H9 (cell line): ENCODE measurements at regions not wholly inside any gene's neighbourhood (a gene's known extent, or its start where the extent isn't known, plus 50 kb on each side); places are given as distances from the start of the nearest gene placed in this dataset.

Experiments
- DNase-seq: peaks from one replicate; pipeline ENCODE4 v3.0.0-alpha.2; 2017
- H2AFZ ChIP-seq: one replicate; pipeline ENCODE4 v1.6.1; 2013; ENCODE audit warnings: mild to moderate bottlenecking, low read length, control low read depth, moderate library complexity
- H2AK5ac ChIP-seq: 2 replicates; pipeline ENCODE4 v1.6.1; 2013; ENCODE audit warnings: low read length, control low read depth, mixed read lengths; ENCODE audit not compliant: insufficient read length
- H2BK120ac ChIP-seq: one replicate; pipeline ENCODE4 v1.6.1; 2013; ENCODE audit warnings: low read depth, mild to moderate bottlenecking, low read length, control low read depth, inconsistent platforms; ENCODE audit not compliant: poor library complexity, severe bottlenecking
- H2BK12ac ChIP-seq: 2 replicates; pipeline ENCODE4 v1.6.1; 2013; ENCODE audit warnings: low read length, control low read depth, mixed read lengths, low read depth; ENCODE audit not compliant: insufficient read length
- H2BK15ac ChIP-seq: 2 replicates; pipeline ENCODE4 v1.6.1; 2013; ENCODE audit warnings: low read depth, low read length, control low read depth
- H2BK20ac ChIP-seq: one replicate; pipeline ENCODE4 v1.6.1; 2013; ENCODE audit warnings: low read depth, mild to moderate bottlenecking, low read length, control low read depth, inconsistent platforms; ENCODE audit not compliant: poor library complexity, severe bottlenecking
- H2BK5ac ChIP-seq: 2 replicates; pipeline ENCODE4 v1.6.1; 2013; ENCODE audit warnings: low read length, control low read depth, mixed read lengths; ENCODE audit not compliant: insufficient read length
- H3K14ac ChIP-seq: 2 replicates; pipeline ENCODE4 v1.6.1; 2013; ENCODE audit warnings: low read length, control low read depth; ENCODE audit not compliant: insufficient read depth
- H3K18ac ChIP-seq: 2 replicates; pipeline ENCODE4 v1.6.1; 2013; ENCODE audit warnings: low read depth, mild to moderate bottlenecking, mixed read lengths, low read length, control low read depth; ENCODE audit not compliant: insufficient read length
- H3K23ac ChIP-seq: 2 replicates; pipeline ENCODE4 v1.6.1; 2013; ENCODE audit warnings: low read length, control low read depth, mixed read lengths, low read depth; ENCODE audit not compliant: insufficient read length
- H3K23me2 ChIP-seq: 2 replicates; pipeline ENCODE4 v1.6.1; 2013; ENCODE audit warnings: low read depth, mild to moderate bottlenecking, mixed read lengths, low read length, control low read depth; ENCODE audit not compliant: insufficient read length, poor library complexity, severe bottlenecking
- H3K27ac ChIP-seq: 2 replicates; pipeline ENCODE4 v1.5.1; 2013; ENCODE audit warnings: low read length, control low read depth, mixed read lengths, low read depth; ENCODE audit not compliant: insufficient read length
- H3K27me3 ChIP-seq: 2 replicates; pipeline ENCODE4 v1.6.1; 2013; ENCODE audit warnings: low read length, control low read depth, inconsistent platforms; ENCODE audit not compliant: insufficient read depth
- H3K4ac ChIP-seq: 2 replicates; pipeline ENCODE4 v1.6.1; 2013; ENCODE audit warnings: low read depth, mild to moderate bottlenecking, control low read depth, inconsistent platforms, low read length, moderate library complexity
- H3K4me1 ChIP-seq: 2 replicates; pipeline ENCODE4 v1.6.1; 2013; ENCODE audit warnings: low read length, control low read depth, inconsistent platforms; ENCODE audit not compliant: insufficient read depth
- H3K4me2 ChIP-seq: 2 replicates; pipeline ENCODE4 v1.6.1; 2013; ENCODE audit warnings: low read length, control low read depth, mixed read lengths; ENCODE audit not compliant: insufficient read length, insufficient read depth
- H3K56ac ChIP-seq: 2 replicates; pipeline ENCODE4 v1.6.1; 2013; ENCODE audit warnings: low read depth, mild to moderate bottlenecking, mixed read lengths, low read length, control low read depth; ENCODE audit not compliant: insufficient read length
- H3K79me1 ChIP-seq: 2 replicates; pipeline ENCODE4 v1.6.1; 2013; ENCODE audit warnings: low read depth, mild to moderate bottlenecking, moderate library complexity, low read length, control low read depth, inconsistent platforms; ENCODE audit not compliant: insufficient read depth, poor library complexity, severe bottlenecking
- H3K79me2 ChIP-seq: 2 replicates; pipeline ENCODE4 v1.6.1; 2013; ENCODE audit warnings: low read length, control low read depth, inconsistent platforms; ENCODE audit not compliant: insufficient read depth
- H3K9ac ChIP-seq: 2 replicates; pipeline ENCODE4 v1.6.1; 2013; ENCODE audit warnings: low read length, control low read depth, mixed read lengths; ENCODE audit not compliant: insufficient read length; ENCODE audit errors: extremely low read depth
- H3K9me3 ChIP-seq: one replicate; pipeline ENCODE4 v1.6.1; 2013; ENCODE audit warnings: low read depth, low read length, inconsistent platforms; ENCODE audit not compliant: control insufficient read depth
- H3T11ph ChIP-seq: one replicate; pipeline ENCODE4 v1.6.1; 2013; ENCODE audit warnings: mild to moderate bottlenecking, low read length, control low read depth, inconsistent platforms
- H4K20me1 ChIP-seq: one replicate; pipeline ENCODE4 v1.6.1; 2013; ENCODE audit not compliant: control insufficient read depth, insufficient read length, insufficient read depth
- H4K5ac ChIP-seq: 2 replicates; pipeline ENCODE4 v1.6.1; 2013; ENCODE audit warnings: low read depth, mild to moderate bottlenecking, mixed read lengths, low read length, control low read depth; ENCODE audit not compliant: insufficient read length
- H4K8ac ChIP-seq: replicated peaks from 2 replicates; pipeline ENCODE4 v1.6.1; 2013; ENCODE audit warnings: low read length, control low read depth, mixed read lengths, low read depth; ENCODE audit not compliant: insufficient read length
- H4K91ac ChIP-seq: 2 replicates; pipeline ENCODE4 v1.6.1; 2013; ENCODE audit warnings: low read depth, mild to moderate bottlenecking, moderate library complexity, mixed read lengths, low read length, control low read depth; ENCODE audit not compliant: insufficient read length
- H3K27ac Mint-ChIP-seq, 3 experiments: 2 replicates in 2 of 3; 3 replicates in 1 of 3; pipeline ENCODE4 v1.8.0; 2020 to 2021; ENCODE audit warnings: mixed read lengths in 3 of 3, mild to moderate bottlenecking in 1 of 3, moderate library complexity in 1 of 3
- H3K27me3 Mint-ChIP-seq: 2 replicates; pipeline ENCODE4 v1.8.0; 2021; ENCODE audit warnings: low read depth, mild to moderate bottlenecking, moderate library complexity, mixed read lengths
- H3K36me3 Mint-ChIP-seq, 3 experiments: 2 replicates in 2 of 3; 3 replicates in 1 of 3; pipeline ENCODE4 v1.8.0; 2020 to 2021; ENCODE audit warnings: low read depth in 3 of 3, mixed read lengths in 3 of 3; ENCODE audit not compliant: insufficient read depth in 1 of 3
- H3K4me1 Mint-ChIP-seq, 2 experiments: 2 replicates each; pipeline ENCODE4 v1.8.0; 2020; ENCODE audit warnings: mixed read lengths in 2 of 2
- H3K4me3 Mint-ChIP-seq, 2 experiments: 2 replicates in 1 of 2; 3 replicates in 1 of 2; pipeline ENCODE4 v1.8.0; 2020 to 2021; ENCODE audit warnings: mild to moderate bottlenecking in 2 of 2, mixed read lengths in 2 of 2, moderate library complexity in 1 of 2
- H3K9me3 Mint-ChIP-seq, 2 experiments: 2 replicates in 1 of 2; 3 replicates in 1 of 2; pipeline ENCODE4 v1.8.0; 2020; ENCODE audit warnings: mild to moderate bottlenecking in 2 of 2, mixed read lengths in 2 of 2, moderate library complexity in 1 of 2
- WGBS: extraction: QIAGEN DNeasy Blood & Tissue Kit; methylation state at CpG from one replicate; pipeline ENCODE4 v1.1.7; 2013; ENCODE audit warnings: missing lambda C conversion rate, low lambda C conversion rate, mixed read lengths; ENCODE audit not compliant: insufficient read length; ENCODE audit errors: extremely low coverage; 5-methylcytosine and 5-hydroxymethylcytosine counted together
- TF ChIP-seq, protein P1 (sequence below): fragments of 200-600 bp; sonication (generic); conservative IDR thresholded peaks from 3 replicates; pipeline ENCODE4 v1.8.0; 2021; ENCODE audit warnings: antibody characterized with exemption, mild to moderate bottlenecking

DNA sequence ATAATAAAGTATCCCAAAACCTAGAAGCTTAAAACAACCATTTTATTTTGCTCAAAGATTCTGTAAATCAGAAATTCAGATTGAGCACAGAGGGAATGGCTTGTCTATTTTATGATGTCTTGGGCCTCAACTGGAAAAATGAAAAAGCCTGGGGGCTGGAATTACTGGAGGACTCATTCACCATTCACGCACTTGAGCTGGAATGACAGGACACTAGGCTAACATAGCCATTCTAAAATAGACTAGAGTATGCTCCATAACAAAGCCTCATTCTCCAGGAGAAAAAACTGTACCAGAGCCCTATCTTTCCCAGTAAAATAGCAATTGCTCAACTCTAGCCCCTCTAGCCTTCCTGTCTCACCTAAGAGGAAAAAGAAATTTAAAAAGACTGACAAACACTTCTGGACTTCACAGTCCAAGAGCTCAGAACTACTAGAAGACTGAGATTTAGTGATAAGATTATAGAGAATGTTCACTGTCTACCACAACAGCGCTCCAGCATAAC is 145.4 kb upstream of the BTBD3 start:
- H2AFZ ChIP-seq, result no peak overlapping the region
- H4K8ac ChIP-seq, result no peak overlapping the region
- no peak overlapping the region for H3K27ac ChIP-seq
- H2BK15ac ChIP-seq, result no peak overlapping the region
- H3K23me2 ChIP-seq, result no peaks in the 10 kb centered on the region
- H4K91ac ChIP-seq, result no peak overlapping the region
- H3K4ac ChIP-seq, result no peak overlapping the region
- no peak overlapping the region for H2BK20ac ChIP-seq
- no peak overlapping the region for H3K23ac ChIP-seq
- H4K5ac ChIP-seq, result no peak overlapping the region
- H3K27me3 Mint-ChIP-seq, result peaks cover 4% of the 10 kb centered on the region
- H3K27me3 ChIP-seq, result no peaks in the 10 kb centered on the region; the same call in 1 of the 2 replicates
- H3K36me3 Mint-ChIP-seq, result no peaks in the 10 kb centered on the region; a peak in 1 of 7 replicates
- no peak overlapping the region for H3K4me3 Mint-ChIP-seq
- no peak overlapping the region for H2BK5ac ChIP-seq
- TF ChIP-seq, protein P1, sequence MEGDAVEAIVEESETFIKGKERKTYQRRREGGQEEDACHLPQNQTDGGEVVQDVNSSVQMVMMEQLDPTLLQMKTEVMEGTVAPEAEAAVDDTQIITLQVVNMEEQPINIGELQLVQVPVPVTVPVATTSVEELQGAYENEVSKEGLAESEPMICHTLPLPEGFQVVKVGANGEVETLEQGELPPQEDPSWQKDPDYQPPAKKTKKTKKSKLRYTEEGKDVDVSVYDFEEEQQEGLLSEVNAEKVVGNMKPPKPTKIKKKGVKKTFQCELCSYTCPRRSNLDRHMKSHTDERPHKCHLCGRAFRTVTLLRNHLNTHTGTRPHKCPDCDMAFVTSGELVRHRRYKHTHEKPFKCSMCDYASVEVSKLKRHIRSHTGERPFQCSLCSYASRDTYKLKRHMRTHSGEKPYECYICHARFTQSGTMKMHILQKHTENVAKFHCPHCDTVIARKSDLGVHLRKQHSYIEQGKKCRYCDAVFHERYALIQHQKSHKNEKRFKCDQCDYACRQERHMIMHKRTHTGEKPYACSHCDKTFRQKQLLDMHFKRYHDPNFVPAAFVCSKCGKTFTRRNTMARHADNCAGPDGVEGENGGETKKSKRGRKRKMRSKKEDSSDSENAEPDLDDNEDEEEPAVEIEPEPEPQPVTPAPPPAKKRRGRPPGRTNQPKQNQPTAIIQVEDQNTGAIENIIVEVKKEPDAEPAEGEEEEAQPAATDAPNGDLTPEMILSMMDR, result no peak
- no peaks in the 10 kb centered on the region for H3K79me1 ChIP-seq
- H3K4me1 ChIP-seq, result no peaks in the 10 kb centered on the region
- no peak overlapping the region for H3K9ac ChIP-seq
- H2BK12ac ChIP-seq, result no peak overlapping the region
- H3K4me2 ChIP-seq, result no peak overlapping the region
- no peaks in the 10 kb centered on the region for H4K20me1 ChIP-seq
- H3K9me3 Mint-ChIP-seq, result peaks cover 0 to 3% of the 10 kb centered on the region in 2 experiments; a peak in 2 of 5 replicates
- no peak overlapping the region for H3K14ac ChIP-seq
- no peak overlapping the region for H3K56ac ChIP-seq
- H2AK5ac ChIP-seq, result no peak overlapping the region
- no peaks in the 10 kb centered on the region for H3K9me3 ChIP-seq
- no peak overlapping the region for H3K27ac Mint-ChIP-seq
- H3T11ph ChIP-seq, result no peak overlapping the region
- H3K79me2 ChIP-seq, result no peaks in the 10 kb centered on the region
- peaks cover 12% of the 10 kb centered on the region in 2 experiments for H3K4me1 Mint-ChIP-seq
- no peak overlapping the region for H3K18ac ChIP-seq
- DNase-seq, result no peak
- no CpG with 5 or more reads among the region's 2 CpGs for WGBS
- H2BK120ac ChIP-seq, result no peak overlapping the region
